ENCODE measurements at regions not wholly inside any gene's neighbourhood (a gene's known extent, or its start where the extent isn't known, plus 50 kb on each side); places are given as distances from the start of the nearest gene placed in this dataset.

GRCh38 chr3:76653640-76654251 lies 386.2 kb upstream of the ROBO2 start:
- H4K20me1 ChIP-seq (ENCODE audit: insufficient read depth) = no peaks in the 10 kb centered on the region
- no peaks in the 10 kb centered on the region for H3K4me1 ChIP-seq (ENCODE audit: low read depth, poor library complexity, severe bottlenecking)
- H3K79me2 ChIP-seq (ENCODE audit: insufficient read depth, low read depth) = no peaks in the 10 kb centered on the region
- no peak overlapping the region for H3K4me3 ChIP-seq (IDR thresholded peaks at IDR 0.05; ENCODE audit: insufficient read depth, low read depth, low read length)
- H3K27me3 ChIP-seq (ENCODE audit: insufficient read depth, low read depth) = no peaks in the 10 kb centered on the region
- TF ChIP-seq CTCF (conservative IDR thresholded peaks at IDR 0.05; ENCODE audit: low read depth, low read length) = no peak
- H3K4me2 ChIP-seq = no peak overlapping the region
- H3K9ac ChIP-seq = no peak overlapping the region
- no peak overlapping the region for H3K27ac ChIP-seq
- no peaks in the 10 kb centered on the region for H3K36me3 ChIP-seq (ENCODE audit: insufficient read depth)
- H2AFZ ChIP-seq (ENCODE audit: low read depth) = no peak overlapping the region

GRCh38 chr3:76656531-76657070 lies 383.3 kb upstream of the ROBO2 start:
- H3K27ac ChIP-seq = no peak overlapping the region
- no peak overlapping the region for H3K9ac ChIP-seq
- no peak for TF ChIP-seq CTCF (conservative IDR thresholded peaks at IDR 0.05; ENCODE audit: low read depth, low read length)
- H3K36me3 ChIP-seq (ENCODE audit: insufficient read depth) = no peaks in the 10 kb centered on the region
- no peak overlapping the region for H3K4me3 ChIP-seq (IDR thresholded peaks at IDR 0.05; ENCODE audit: insufficient read depth, low read depth, low read length)
- no peaks in the 10 kb centered on the region for H3K27me3 ChIP-seq (ENCODE audit: insufficient read depth, low read depth)
- H4K20me1 ChIP-seq (ENCODE audit: insufficient read depth) = no peaks in the 10 kb centered on the region
- no peak overlapping the region for H2AFZ ChIP-seq (ENCODE audit: low read depth)
- H3K79me2 ChIP-seq (ENCODE audit: insufficient read depth, low read depth) = no peaks in the 10 kb centered on the region
- no peaks in the 10 kb centered on the region for H3K4me1 ChIP-seq (ENCODE audit: low read depth, poor library complexity, severe bottlenecking)
- no peak overlapping the region for H3K4me2 ChIP-seq

GRCh38 chr3:76657909-76658308 lies 382.0 kb upstream of the ROBO2 start:
- Histone ChIP-seq H3K79me2 (ENCODE audit: insufficient read depth, low read depth) (no peaks in the 10 kb centered on the region), H2AFZ (ENCODE audit: low read depth) (no peak overlapping the region), H3K4me1 (ENCODE audit: low read depth, poor library complexity, severe bottlenecking) (no peaks in the 10 kb centered on the region), H3K27ac (no peak overlapping the region), H3K4me3 (IDR thresholded peaks at IDR 0.05; ENCODE audit: insufficient read depth, low read depth, low read length) (no peak overlapping the region), H4K20me1 (ENCODE audit: insufficient read depth) (no peaks in the 10 kb centered on the region), H3K27me3 (ENCODE audit: insufficient read depth, low read depth) (no peaks in the 10 kb centered on the region), H3K9ac (no peak overlapping the region), H3K4me2 (no peak overlapping the region), H3K36me3 (ENCODE audit: insufficient read depth) (no peaks in the 10 kb centered on the region)
- no peak for TF ChIP-seq CTCF (conservative IDR thresholded peaks at IDR 0.05; ENCODE audit: low read depth, low read length)

GRCh38 chr3:76661527-76662250 lies 378.2 kb upstream of the ROBO2 start:
- Histone ChIP-seq H3K4me3 (IDR thresholded peaks at IDR 0.05; ENCODE audit: insufficient read depth, low read depth, low read length) (no peak overlapping the region), H3K27ac (no peak overlapping the region), H2AFZ (ENCODE audit: low read depth) (no peak overlapping the region), H3K36me3 (ENCODE audit: insufficient read depth) (no peaks in the 10 kb centered on the region), H3K4me1 (ENCODE audit: low read depth, poor library complexity, severe bottlenecking) (no peaks in the 10 kb centered on the region), H4K20me1 (ENCODE audit: insufficient read depth) (no peaks in the 10 kb centered on the region), H3K9ac (no peak overlapping the region), H3K4me2 (no peak overlapping the region), H3K79me2 (ENCODE audit: insufficient read depth, low read depth) (no peaks in the 10 kb centered on the region), H3K27me3 (ENCODE audit: insufficient read depth, low read depth) (no peaks in the 10 kb centered on the region)
- TF ChIP-seq CTCF (conservative IDR thresholded peaks at IDR 0.05; ENCODE audit: low read depth, low read length) = no peak
